SK-N-MC (cell line): ENCODE measurements at regions not wholly inside any gene's neighbourhood (a gene's known extent, or its start where the extent isn't known, plus 50 kb on each side); places are given as distances from the start of the nearest gene placed in this dataset.
"Not testable (repeated sequence)": the region's sequence is repeated elsewhere in the genome, so short reads cannot be mapped to it uniquely, and the experiment has no call there.

Experiments used
- EZH2 ChIP-seq: fragments of 200-600 bp; sonication (generic); IDR thresholded peaks from one replicate; pipeline ENCODE4 v1.6.1; 2017; ENCODE audit warnings: antibody characterized with exemption
- POLR2AphosphoS5 ChIP-seq: IDR thresholded peaks from 2 replicates; pipeline ENCODE4 v1.6.1; 2012; ENCODE audit warnings: mild to moderate bottlenecking, low read depth, low read length, borderline replicate concordance

DNA sequence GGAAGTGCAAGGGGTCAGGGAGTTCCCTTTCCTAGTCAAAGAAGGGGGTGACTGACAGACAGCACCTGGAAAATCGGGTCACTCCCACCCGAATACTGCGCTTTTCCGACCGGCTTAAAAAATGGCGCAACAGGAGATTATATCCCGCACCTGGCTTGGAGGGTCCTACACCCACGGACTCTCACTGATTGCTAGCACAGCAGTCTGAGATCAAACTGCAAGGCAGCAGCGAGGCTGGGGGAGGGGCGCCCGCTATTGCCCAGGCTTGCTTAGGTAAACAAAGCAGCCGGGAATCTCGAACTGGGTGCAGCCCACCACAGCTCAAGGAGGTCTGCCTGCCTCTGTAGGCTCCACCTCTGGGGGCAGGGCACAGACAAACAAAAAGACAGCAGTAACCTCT is 333.8 kb downstream of the CENPW start:
- TF ChIP-seq POLR2AphosphoS5, EZH2: not testable (repeated sequence)
